ENCODE measurements at regions not wholly inside any gene's neighbourhood (a gene's known extent, or its start where the extent isn't known, plus 50 kb on each side); places are given as distances from the start of the nearest gene placed in this dataset.

GRCh38 chr1:209094384-209094783 lies 489.1 kb upstream of the CAMK1G start:
- Histone ChIP-seq H3K4me3 (ENCODE audit: low read length, poor library complexity, severe bottlenecking) (no peak overlapping the region), H3K9me2 (replicated peaks; ENCODE audit: low read depth, low read length) (no peaks in the 10 kb centered on the region), H3K36me3 (ENCODE audit: insufficient read depth, low read length) (no peaks in the 10 kb centered on the region), H4K20me1 (ENCODE audit: insufficient read depth, low read length, poor library complexity, severe bottlenecking) (no peaks in the 10 kb centered on the region), H3K27me3 (ENCODE audit: insufficient read depth, low read length, poor library complexity, severe bottlenecking) (no peaks in the 10 kb centered on the region), H3K9ac (ENCODE audit: low read depth, low read length, poor library complexity, severe bottlenecking) (no peak overlapping the region), H3F3A (ENCODE audit: low read depth) (no peaks in the 10 kb centered on the region), H3K79me2 (ENCODE audit: insufficient read depth, low read length) (no peaks in the 10 kb centered on the region), H3K4me2 (ENCODE audit: low read depth, low read length, poor library complexity, severe bottlenecking) (no peak overlapping the region), H3K9me3 (ENCODE audit: insufficient read depth, low read depth, low read length) (no peaks in the 10 kb centered on the region), H2AFZ (ENCODE audit: low read length) (no peak overlapping the region), H3K4me1 (ENCODE audit: insufficient read depth, low read length, poor library complexity, severe bottlenecking) (no peaks in the 10 kb centered on the region)
- TF ChIP-seq EZH2phosphoT487 (IDR thresholded peaks at IDR 0.05; ENCODE audit: borderline replicate concordance): no peak
- no peak for TF ChIP-seq CTCF (conservative IDR thresholded peaks at IDR 0.05; ENCODE audit: low read length)

GRCh38 chr1:209095627-209096595 lies 487.6 kb upstream of the CAMK1G start:
- H3K36me3 ChIP-seq (ENCODE audit: insufficient read depth, low read length): no peaks in the 10 kb centered on the region
- no peak overlapping the region for H3K4me3 ChIP-seq (ENCODE audit: low read length, poor library complexity, severe bottlenecking)
- no peaks in the 10 kb centered on the region for H3K4me1 ChIP-seq (ENCODE audit: insufficient read depth, low read length, poor library complexity, severe bottlenecking)
- H3K4me2 ChIP-seq (ENCODE audit: low read depth, low read length, poor library complexity, severe bottlenecking): no peak overlapping the region
- TF ChIP-seq CTCF (conservative IDR thresholded peaks at IDR 0.05; ENCODE audit: low read length): no peak
- no peak for TF ChIP-seq EZH2phosphoT487 (IDR thresholded peaks at IDR 0.05; ENCODE audit: borderline replicate concordance)
- no peaks in the 10 kb centered on the region for H3K9me2 ChIP-seq (replicated peaks; ENCODE audit: low read depth, low read length)
- no peak overlapping the region for H3K9ac ChIP-seq (ENCODE audit: low read depth, low read length, poor library complexity, severe bottlenecking)
- no peaks in the 10 kb centered on the region for H3F3A ChIP-seq (ENCODE audit: low read depth)
- H2AFZ ChIP-seq (ENCODE audit: low read length): no peak overlapping the region
- H3K27me3 ChIP-seq (ENCODE audit: insufficient read depth, low read length, poor library complexity, severe bottlenecking): no peaks in the 10 kb centered on the region
- no peaks in the 10 kb centered on the region for H4K20me1 ChIP-seq (ENCODE audit: insufficient read depth, low read length, poor library complexity, severe bottlenecking)
- no peaks in the 10 kb centered on the region for H3K79me2 ChIP-seq (ENCODE audit: insufficient read depth, low read length)
- no peaks in the 10 kb centered on the region for H3K9me3 ChIP-seq (ENCODE audit: insufficient read depth, low read depth, low read length)

DNA sequence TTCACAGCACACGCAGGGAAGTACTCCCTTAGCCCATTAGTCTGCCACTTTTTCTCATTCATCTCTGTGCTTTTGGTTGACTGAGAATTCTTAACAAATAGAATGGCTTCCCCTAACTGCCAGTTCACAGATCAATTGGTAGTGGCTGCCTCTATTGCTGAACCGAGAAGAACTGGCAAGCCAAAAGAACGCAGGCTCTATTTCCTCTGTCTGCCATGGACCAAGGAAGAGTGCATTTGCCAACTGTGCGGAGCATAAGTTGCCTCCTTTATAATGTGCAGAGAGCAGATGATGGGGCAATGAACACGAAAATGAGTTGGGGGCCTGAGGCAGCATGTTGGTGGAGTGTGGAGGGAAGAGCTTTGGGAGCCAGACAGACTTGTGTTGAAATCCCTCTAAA lies 483.1 kb upstream of the CAMK1G start:
- no peak overlapping the region for H2AFZ ChIP-seq (ENCODE audit: low read length)
- H3K4me3 ChIP-seq (ENCODE audit: low read length, poor library complexity, severe bottlenecking): no peak overlapping the region
- no peaks in the 10 kb centered on the region for H3K36me3 ChIP-seq (ENCODE audit: insufficient read depth, low read length)
- H4K20me1 ChIP-seq (ENCODE audit: insufficient read depth, low read length, poor library complexity, severe bottlenecking): no peaks in the 10 kb centered on the region
- TF ChIP-seq CTCF (conservative IDR thresholded peaks at IDR 0.05; ENCODE audit: low read length): no peak
- no peak for TF ChIP-seq EZH2phosphoT487 (IDR thresholded peaks at IDR 0.05; ENCODE audit: borderline replicate concordance)
- H3F3A ChIP-seq (ENCODE audit: low read depth): no peaks in the 10 kb centered on the region
- H3K4me2 ChIP-seq (ENCODE audit: low read depth, low read length, poor library complexity, severe bottlenecking): no peak overlapping the region
- H3K79me2 ChIP-seq (ENCODE audit: insufficient read depth, low read length): no peaks in the 10 kb centered on the region
- H3K4me1 ChIP-seq (ENCODE audit: insufficient read depth, low read length, poor library complexity, severe bottlenecking): no peaks in the 10 kb centered on the region
- H3K9me3 ChIP-seq (ENCODE audit: insufficient read depth, low read depth, low read length): no peaks in the 10 kb centered on the region
- H3K9me2 ChIP-seq (replicated peaks; ENCODE audit: low read depth, low read length): no peaks in the 10 kb centered on the region
- H3K9ac ChIP-seq (ENCODE audit: low read depth, low read length, poor library complexity, severe bottlenecking): no peak overlapping the region
- no peaks in the 10 kb centered on the region for H3K27me3 ChIP-seq (ENCODE audit: insufficient read depth, low read length, poor library complexity, severe bottlenecking)

Data from Loucy (cell line).